ENCODE measurements at regions not wholly inside any gene's neighbourhood (a gene's known extent, or its start where the extent isn't known, plus 50 kb on each side); places are given as distances from the start of the nearest gene placed in this dataset.

DNA sequence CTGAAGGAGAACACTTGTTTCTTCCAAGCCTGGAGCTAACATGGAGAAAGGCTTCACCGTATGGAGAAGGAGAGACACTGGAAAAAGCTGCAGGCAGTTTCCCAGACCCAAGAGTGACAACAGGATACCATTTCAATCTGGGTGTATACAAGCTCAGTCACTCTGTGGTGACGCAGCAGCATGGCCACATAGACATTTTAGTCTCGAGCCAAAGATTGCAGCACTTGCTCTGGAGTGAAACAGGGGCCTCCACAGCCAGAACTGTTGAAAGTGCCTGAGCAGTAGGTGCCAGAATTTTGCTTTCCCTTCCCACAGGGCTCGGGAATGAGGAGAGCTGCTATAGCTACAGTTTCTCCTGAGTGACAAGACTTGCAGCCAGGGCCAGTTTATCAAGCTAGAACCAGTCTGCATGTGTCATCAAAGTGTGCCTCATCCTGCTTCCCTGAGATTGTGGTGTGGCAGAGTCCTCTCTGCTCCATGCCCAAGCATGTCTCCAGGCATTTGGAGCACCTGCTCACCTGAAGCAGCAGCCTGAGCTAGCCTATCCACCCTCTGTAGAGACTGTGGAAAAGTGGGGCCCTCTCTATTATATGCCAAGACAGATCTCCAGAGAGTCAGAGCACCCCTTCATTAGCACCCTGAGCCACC, 234.6 kb upstream of the CDH19 start:
- no peak for DNase-seq

DNA sequence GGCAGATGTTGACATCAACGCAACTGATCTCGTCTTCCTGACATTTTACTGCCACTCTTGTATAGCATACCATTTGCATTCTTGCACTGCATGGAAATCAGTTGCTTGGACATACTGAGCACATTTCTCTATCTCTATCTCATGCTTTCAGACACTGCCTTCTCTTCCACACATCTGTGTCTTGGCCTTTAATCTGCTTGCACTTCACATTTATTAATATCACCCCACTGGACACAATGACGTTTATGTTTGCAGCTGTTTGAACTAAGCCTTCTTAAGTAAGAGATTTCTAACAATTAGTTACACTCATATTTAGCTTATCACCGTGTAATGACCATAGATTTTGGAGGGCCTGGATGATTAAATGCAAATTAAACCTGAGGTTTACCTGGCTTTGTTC, 229.8 kb upstream of the CDH19 start:
- no peak for DNase-seq

DNA sequence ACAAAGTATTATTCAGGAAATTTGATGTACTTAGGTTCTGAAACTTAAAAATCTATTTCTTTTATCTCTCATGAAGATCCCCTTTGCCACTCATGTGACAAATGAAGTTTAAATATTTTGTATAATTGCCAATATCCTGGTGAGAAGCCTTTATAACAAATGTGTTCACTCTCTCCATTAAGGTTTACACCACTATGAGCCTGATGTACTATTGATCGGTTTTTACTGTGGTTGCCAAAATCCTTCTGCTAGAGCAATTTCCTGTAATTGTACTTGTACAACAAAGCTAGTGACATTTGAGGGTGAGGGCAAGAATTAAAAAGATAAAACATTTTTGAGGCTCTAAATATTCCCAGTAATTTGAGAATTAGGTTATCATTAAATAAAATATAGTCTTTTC, 222.3 kb upstream of the CDH19 start:
- DNase-seq, result no peak

DNA sequence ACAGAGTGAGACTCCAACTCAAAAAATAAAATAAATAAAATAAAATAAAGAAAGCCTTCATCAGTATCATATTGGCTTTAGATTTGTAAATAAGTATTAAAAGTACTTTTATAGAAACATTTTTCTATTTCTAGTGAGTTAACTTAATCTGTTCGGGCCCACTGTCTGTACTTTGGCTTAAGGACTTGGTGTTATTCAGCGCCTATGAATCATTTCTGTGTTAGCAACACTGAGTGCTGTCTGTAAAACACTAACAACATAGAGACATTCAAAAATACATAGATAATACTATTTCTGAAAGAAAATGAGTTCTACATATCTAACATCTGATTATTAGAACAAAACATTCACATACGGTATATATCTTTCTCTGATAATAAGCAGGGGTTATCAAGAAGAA, 221.5 kb upstream of the CDH19 start:
- no peak for DNase-seq

DNA sequence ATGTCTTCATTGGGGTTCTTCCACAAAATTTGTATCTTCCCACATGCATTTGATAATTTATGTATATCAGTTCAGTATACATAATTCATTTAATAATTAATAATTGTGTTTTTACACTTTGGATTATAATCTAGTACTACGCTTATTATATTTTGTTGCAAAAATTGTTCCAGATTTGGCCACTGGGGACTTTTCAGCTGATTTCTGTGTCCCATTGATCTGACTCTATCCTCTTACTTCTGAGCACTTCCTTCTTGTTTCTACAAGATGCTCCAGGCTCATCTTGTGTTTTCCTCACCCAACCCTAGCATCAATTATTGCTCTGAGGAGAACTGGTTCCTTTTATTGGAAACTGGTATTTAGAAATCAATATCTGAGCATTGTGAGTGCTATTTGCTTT, 215.3 kb upstream of the CDH19 start:
- no peak for DNase-seq

DNA sequence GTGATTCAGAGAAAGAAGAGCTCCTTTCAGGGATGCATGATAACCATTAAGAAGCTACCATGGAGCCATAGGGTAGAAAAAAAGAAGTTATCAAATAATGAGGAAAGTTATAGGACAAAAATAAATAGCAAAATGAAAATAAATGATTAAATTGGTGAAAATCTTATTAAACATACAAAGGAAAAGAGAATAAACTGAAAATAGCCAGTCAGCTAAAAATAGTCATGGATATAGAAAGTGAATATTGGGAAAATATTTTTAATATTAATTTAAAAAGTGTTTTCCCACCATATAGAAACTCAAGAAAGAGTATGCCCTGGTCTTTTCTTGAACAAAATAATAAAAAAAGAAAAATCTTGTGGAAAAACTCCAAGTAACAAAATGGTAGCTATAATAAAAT, 209.2 kb upstream of the CDH19 start:
- no peak for DNase-seq

DNA sequence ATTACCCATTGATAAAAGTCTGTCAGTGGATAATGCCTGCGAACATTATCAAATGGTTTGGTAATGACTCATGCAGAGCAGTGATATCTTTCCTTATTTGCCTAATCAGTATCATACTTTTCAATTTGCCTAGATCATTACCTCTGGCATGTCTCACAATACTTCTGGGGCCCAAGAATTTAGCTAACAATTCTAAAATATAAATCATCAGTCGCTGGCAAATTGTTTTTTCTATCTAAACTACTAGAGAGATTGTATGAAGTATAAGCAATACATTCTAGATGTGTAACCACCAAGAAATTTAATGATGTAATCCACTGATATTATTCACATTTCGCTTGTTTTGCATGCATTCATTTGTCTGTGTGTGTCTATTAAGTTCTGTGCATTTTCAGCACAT, 191.2 kb upstream of the CDH19 start:
- DNase-seq, result no peak

DNA sequence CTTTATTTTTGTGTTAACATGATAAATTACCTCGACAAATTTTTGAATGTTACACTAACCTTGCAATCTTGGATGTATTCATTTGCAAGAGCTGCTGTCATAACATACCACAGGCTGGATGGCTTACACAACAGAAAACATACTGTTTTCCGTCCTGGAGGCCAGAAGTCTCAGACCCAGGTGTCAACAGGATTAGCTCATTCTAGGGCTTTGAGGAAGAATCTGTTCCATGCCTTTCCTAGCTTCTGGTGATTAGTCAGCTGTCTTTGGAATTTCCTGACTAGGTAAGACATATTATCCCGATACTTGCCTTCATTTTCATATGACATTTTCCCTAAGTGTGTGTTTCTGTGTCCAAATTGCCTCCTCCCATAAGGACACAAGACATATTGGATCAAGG, 188.6 kb upstream of the CDH19 start:
- no peak for DNase-seq

DNA sequence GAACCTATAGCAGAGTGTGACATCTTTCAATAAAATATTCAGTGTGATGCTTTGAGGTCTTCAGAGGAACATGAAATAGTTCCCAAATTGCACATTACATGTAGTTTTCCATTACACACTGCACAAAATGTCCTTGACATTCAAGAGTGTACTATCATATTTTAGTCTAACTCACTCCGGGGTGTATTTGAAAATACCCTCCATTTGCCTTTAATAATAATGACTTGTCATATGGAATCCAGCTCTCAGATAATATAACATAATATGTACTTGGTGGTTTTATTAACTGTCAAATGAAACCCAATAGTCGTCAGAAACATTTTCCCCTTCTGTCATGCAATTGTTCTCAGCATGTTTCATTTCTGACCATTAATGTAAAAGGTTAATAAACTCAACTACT, 176.7 kb upstream of the CDH19 start:
- no peak for DNase-seq

DNA sequence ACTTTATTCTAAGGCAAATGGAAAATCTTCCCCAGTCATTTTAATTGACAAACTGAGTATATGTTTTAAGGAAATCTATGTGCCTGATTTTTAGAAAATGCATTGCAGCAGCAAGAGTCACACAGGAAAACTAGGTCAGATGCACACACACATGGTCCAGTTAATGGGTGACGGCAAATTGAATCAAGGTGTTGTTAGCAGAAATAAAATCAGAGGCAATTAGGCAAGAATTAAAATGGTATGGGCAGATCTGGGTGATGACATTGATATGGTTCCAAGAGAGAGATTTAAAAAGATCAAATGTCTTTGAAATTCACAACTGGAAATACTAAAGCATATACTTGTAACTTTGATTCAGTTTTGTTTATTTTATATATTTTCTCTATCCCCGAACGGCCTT, 174.2 kb upstream of the CDH19 start:
- no peak for DNase-seq

DNA sequence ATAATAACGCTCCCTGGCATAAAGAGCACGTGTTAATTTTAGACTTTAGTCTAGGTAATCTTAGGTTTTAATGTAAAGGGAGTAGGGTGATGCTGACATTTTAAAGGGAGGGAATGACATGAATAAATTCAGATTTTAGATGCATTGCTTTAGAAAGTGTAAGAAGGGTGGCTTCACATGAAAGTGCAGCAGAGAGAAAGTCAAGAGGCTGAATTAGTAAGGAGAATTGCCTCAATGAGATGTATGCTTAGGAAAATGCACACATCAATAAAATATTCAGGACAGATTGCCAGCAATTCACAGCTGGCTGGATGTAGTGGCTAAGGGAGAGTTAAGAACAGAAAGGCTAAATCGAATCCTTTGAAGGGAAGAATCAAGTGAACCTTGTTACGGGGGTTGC, 165.5 kb upstream of the CDH19 start:
- DNase-seq, result no peak

DNA sequence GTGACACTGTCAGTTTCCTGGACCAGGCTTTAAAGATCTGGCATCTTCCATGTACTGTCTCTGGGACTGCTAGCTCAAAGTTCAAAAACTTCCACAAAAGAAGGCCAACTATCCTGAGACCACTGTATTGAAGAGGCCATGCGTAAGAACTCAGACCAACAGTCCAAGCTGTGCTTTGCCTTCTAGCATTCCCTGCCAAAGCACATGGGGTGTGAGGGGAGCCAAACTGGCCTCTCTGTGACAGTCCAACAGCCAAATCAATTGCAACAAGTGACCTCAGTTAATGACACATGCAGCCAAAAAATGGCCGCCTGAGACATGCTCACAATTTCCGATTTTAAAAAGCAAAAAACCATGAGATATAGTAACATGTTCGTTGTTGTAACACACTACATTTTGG, 160.3 kb upstream of the CDH19 start:
- peak; percentile 57 for DNase-seq

DNA sequence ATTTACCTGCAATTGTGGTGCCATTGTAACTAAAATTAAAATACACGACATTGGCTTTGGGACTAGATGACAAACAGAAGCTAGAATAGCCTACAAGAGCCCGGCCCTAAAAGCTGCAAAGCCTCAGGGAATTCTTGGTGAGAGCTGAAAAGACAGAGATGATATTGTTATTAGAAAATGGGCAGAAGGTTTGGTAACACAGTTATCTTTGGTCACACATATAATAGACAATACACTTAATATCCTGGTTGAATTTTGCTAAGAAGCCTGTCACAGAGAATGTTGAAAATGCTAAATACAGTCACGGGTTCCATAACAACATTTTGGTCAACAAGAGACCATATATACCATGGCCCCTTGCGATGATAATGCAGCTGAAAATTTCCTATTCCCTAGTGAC, 157.3 kb upstream of the CDH19 start:
- no peak for DNase-seq

DNA sequence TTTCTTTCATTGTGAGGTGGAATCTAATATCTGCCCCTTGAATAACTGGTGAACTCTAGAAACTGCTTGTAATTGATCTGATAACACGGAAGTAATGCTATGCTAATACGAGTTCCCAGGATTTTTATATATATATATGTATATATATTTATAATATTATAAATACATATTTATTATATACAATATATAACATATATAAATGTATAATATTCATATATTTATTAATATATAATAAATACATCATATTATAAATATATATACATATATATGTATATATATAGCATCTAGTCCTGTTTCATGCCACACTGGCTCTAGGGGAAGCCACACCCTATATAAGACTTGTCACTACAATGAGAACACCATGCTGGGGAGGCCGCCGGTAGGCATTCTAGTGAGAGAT, 156.7 kb upstream of the CDH19 start:
- no peak for DNase-seq

DNA sequence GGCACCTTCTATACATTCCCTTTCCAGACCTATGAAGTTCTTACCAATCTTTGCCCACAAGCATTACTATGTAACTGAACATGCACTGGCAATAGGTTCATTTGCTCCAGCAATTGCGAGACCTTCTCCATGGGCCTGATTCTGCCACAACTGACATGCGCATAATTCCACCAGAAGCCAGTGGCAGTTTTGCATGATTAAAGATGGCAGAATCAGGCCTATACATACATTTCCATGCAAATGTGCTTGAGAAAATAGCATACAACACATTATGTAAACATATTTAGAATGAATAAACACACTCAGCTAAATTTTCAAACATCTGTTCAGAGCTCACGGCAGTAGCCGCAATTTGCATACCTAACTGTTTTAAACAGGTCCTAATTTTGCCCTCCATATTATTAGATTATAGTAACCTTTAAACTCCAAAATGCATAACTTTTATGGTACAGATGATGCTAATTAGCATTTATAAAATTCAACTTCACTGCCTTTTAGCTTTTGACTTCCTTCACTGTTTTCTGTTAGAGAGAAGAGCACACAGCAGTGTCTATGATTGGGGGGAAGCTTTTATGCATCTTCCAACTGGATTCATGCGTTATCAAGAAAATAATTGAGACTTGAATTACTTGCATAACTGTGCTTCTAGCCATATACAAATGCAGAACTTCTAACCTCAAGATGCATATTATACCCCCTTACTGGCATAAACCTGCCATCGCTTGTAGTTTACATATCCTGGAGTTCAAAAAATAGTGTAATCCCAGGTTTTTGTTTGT, 155.3 kb upstream of the CDH19 start:
- no peak for DNase-seq

DNA sequence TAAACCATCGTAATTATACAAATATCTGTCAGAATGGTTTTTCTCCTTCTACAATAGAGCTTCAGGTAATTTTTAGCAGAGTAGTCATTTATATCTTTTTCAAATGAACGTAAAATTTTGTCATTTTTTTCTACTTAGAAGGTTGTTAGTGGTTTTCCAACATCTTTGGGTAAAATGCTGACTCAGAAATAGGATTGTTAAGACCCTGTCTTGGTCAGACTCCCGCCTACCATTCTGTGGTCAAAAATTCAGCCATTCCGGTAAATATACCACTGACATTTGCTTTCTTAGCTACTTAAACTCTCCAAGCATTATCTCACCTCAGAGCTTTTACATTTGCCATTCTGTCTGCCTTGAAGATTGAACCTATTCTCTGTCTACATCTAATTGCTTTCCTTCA, 154.1 kb upstream of the CDH19 start:
- no peak for DNase-seq

DNA sequence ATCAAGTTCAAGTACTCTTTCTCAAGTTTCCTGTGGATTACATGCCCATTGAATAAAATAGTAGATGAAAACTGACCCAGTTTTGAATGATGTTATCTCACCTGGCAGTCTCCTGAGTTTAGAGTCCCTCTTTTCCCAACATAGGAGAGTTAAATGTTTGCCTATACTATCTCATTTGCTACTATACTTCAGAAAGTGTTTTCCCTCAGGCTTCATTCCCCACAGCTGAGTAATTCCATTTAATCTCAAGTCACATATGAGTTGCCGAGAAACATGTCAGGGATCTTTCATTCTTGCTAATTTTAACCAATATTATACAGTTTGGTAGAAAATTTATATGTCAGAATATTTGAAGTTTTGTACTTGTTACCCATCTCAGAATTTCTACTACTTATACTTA, 150.4 kb upstream of the CDH19 start:
- no peak for DNase-seq

DNA sequence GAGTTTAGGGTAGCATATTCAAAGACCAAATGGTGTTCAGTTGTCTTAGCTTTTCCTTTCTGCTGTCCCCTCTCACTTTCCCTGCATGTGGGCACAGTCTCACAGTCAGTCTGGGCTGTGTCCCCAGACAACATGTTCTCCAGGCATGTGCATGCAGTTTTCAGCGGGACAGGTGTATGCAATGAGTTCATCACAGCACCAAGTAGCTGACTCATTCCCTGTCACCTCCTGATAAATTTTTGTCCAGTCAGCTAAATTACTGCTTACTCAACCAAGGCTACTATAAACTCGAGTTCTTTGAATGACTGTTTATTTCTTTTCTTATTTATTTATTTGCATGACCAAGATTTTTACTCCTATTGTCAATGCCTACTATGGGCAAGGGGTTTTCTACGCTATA, 148.8 kb upstream of the CDH19 start:
- DNase-seq, result no peak

DNA sequence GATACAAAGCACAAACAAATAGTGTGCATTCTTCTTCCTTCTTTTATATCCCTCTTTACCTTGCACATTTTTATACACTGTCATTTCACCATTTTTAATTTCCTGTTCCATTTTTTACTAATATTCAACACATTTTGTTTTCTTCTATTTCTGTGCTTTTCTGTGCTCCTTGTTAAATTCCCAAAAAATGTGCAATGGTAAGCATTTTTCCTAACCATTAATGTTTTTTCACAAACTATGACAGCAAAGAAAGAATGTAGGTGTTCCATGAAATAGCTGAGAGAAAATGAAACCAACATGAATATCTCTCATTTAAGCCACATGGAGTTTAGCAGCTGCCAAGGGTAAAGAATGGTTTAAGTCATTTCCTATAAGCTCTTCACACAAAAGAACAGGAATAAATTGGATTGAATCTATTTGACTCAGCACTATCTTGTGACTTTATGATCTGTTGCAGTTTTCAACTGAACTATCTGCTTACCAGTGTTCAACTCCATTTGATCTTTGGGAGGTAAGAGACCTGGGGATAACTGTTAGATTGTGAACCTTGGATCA, 145.7 kb upstream of the CDH19 start:
- no peak for DNase-seq

DNA sequence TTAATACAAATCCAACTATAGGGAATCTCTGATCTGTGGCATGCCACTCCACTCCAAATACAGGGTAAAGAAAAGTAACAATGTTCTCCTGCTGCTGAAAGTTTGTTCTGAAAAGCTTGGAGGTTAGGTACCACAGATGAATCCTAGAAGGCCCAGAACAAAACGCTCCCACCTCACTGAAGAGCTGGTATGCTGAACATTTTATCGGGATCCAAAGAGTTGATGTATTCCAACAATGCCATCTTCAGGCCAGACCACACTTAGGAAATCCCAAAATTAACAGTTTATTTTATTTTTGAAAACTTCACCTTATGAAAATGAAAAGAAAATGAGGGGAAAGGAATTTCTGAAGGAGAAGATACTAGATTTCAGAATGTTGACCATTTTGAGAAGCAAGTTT, 145.1 kb upstream of the CDH19 start:
- DNase-seq, result no peak

DNA sequence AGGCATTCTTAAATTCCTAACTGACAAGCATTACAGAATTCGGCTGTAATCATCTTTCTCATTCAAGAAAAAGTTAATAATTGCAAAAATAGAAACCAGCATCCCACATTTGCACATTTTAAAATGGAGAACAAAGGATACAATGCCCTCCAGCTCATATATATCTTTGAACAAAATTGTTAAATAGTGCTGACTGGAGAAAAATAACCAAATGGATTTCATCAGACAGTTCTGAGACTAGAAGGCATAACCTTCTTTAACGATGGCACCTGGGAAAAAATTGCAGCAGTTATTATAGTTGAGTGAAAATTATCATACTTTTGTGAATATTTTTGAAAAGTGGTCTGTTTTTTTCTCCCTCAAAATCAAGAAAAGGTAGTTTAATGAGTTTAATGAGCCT, 138.9 kb upstream of the CDH19 start:
- no peak for DNase-seq

DNA sequence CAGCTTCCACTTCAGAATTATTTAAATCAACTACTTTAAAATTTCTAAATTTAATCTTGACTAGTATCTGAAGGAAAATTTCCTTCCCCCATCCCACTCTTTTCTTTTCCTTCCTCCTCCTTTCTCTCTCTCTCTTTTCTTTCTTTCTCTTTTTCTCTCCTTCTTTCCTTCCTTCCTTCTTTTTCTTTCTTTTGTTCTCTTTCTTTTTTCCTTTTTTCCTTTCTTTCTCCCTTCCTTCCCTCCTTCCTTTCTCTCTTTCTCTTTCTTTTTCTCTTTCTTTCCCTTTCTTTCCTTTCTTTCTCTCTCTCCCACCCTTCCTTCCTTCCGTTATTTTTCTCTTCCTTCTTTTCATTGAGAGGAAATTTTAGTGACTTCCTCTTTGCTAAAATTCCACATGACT, 132.0 kb upstream of the CDH19 start:
- no peak for DNase-seq

DNA sequence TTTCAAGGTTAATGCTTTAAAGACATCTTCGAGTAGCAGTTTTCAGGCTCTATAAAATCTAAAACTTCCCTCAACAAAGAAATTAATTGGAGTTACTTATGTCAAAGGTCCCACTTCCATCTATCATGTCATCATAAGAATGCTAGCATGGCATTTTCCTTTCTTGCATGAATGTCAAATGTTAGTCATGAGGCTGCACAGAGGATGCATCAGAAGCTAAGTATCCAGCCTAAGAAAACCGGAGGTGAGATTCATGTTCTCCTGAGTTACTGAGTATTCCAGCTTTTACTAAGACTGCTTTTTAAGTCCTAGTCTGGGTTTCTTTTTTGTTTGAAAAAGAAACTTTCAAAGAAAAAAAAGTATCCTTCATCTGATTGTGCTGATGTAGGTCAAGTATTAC, 130.6 kb upstream of the CDH19 start:
- no peak for DNase-seq

DNA sequence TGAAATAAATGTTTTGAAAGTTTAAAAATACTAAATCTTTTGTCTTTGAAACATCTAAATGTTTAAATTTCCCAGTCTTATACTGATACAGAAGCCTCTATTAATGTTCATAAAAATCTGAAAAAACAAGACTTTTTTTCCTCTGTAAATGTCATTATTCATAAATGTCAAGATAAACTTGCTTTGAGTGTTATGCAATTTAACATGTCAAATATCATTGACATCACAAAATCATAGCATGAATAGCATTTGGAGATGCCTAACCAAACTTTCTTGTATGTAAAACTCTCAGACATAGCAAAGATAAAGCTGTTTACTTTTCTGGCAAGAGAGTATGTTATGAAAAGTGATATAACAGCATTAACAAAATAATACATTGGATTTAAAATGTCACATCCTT, 128.0 kb upstream of the CDH19 start:
- DNase-seq, result no peak

All from hindlimb muscle (tissue), 1 donor.